Karpas-422 (cell line): ENCODE measurements at regions not wholly inside any gene's neighbourhood (a gene's known extent, or its start where the extent isn't known, plus 50 kb on each side); places are given as distances from the start of the nearest gene placed in this dataset.
A peak's percentile ranks its signal among the peaks of the same experiment; 100 is the strongest.

Experiments
- DNase-seq: peaks from one replicate; pipeline ENCODE4 v3.0.0-alpha.2; 2015
- H2AFZ ChIP-seq: fragments of 200-600 bp; sonication (generic); 2 replicates; pipeline ENCODE4 v1.6.1; 2014; ENCODE audit warnings: antibody characterized with exemption, low read length, mixed read lengths
- H3K27ac ChIP-seq: fragments of 200-600 bp; sonication (generic); 2 replicates; pipeline ENCODE4 v1.5.1; 2014; ENCODE audit warnings: mild to moderate bottlenecking, low read length, moderate library complexity
- H3K27me3 ChIP-seq: fragments of 200-600 bp; sonication (generic); 2 replicates; pipeline ENCODE4 v1.6.1; 2014; ENCODE audit warnings: low read length, mixed read lengths
- H3K36me3 ChIP-seq: fragments of 200-600 bp; sonication (generic); 2 replicates; pipeline ENCODE4 v1.6.1; 2014; ENCODE audit warnings: low read length, mixed read lengths; ENCODE audit not compliant: insufficient read depth
- H3K4me1 ChIP-seq: fragments of 200-600 bp; sonication (generic); 2 replicates; pipeline ENCODE4 v1.6.1; 2014; ENCODE audit warnings: mild to moderate bottlenecking, low read length, mixed read lengths
- H3K4me2 ChIP-seq: fragments of 200-600 bp; sonication (generic); 2 replicates; pipeline ENCODE4 v1.6.1; 2014; ENCODE audit warnings: low read length, low read depth, mild to moderate bottlenecking; ENCODE audit not compliant: poor library complexity, severe bottlenecking
- H3K4me3 ChIP-seq: fragments of 200-600 bp; sonication (generic); 2 replicates; pipeline ENCODE4 v1.5.1; 2014; ENCODE audit warnings: mild to moderate bottlenecking, antibody characterized with exemption, low read length, mixed read lengths
- H3K79me2 ChIP-seq: fragments of 200-600 bp; sonication (generic); 2 replicates; pipeline ENCODE4 v1.6.1; 2014; ENCODE audit warnings: mild to moderate bottlenecking, low read length, mixed read lengths
- H3K9ac ChIP-seq: fragments of 200-600 bp; sonication (generic); 2 replicates; pipeline ENCODE4 v1.6.0; 2014; ENCODE audit warnings: low read length
- H3K9me2 ChIP-seq: fragments of 200-600 bp; sonication (generic), shearing (Covaris generic); replicated peaks from 2 replicates; pipeline ENCODE4 v1.6.0; 2014; ENCODE audit warnings: mild to moderate bottlenecking, low read length, moderate library complexity; ENCODE audit not compliant: insufficient read depth
- H3K9me3 ChIP-seq: fragments of 300-700, 200-600 bp; sonication (generic); 2 replicates; pipeline ENCODE4 v1.6.1; 2014; ENCODE audit warnings: low read length, mixed read lengths
- H4K20me1 ChIP-seq: fragments of 200-600 bp; sonication (generic); 2 replicates; pipeline ENCODE4 v1.6.1; 2014; ENCODE audit warnings: mild to moderate bottlenecking, antibody characterized with exemption, low read length, low read depth; ENCODE audit not compliant: insufficient read depth

- Histone ChIP-seq H3K4me3 (no peak overlapping the region), H2AFZ (no peak overlapping the region), H3K4me1 (no peaks in the 10 kb centered on the region), H3K36me3 (no peaks in the 10 kb centered on the region), H3K27me3 (no peaks in the 10 kb centered on the region), H3K27ac (no peak overlapping the region), H3K79me2 (no peaks in the 10 kb centered on the region), H3K9me3 (no peaks in the 10 kb centered on the region), H3K9me2 (no peaks in the 10 kb centered on the region), H4K20me1 (no peaks in the 10 kb centered on the region), H3K4me2 (no peak overlapping the region), H3K9ac (no peak overlapping the region)
- DNase-seq: peak; percentile 43
These were observed 52.9 kb upstream of the CAPN13 start for GRCh38 chr2:30860003-30860725.
